H9 (cell line): ENCODE measurements at regions not wholly inside any gene's neighbourhood (a gene's known extent, or its start where the extent isn't known, plus 50 kb on each side); places are given as distances from the start of the nearest gene placed in this dataset.

ENCODE experiments used
- DNase-seq: peaks from one replicate; pipeline ENCODE4 v3.0.0-alpha.2; 2017
- H2AFZ ChIP-seq: one replicate; pipeline ENCODE4 v1.6.1; 2013; ENCODE audit warnings: mild to moderate bottlenecking, low read length, control low read depth, moderate library complexity
- H2AK5ac ChIP-seq: 2 replicates; pipeline ENCODE4 v1.6.1; 2013; ENCODE audit warnings: low read length, control low read depth, mixed read lengths; ENCODE audit not compliant: insufficient read length
- H2BK120ac ChIP-seq: one replicate; pipeline ENCODE4 v1.6.1; 2013; ENCODE audit warnings: low read depth, mild to moderate bottlenecking, low read length, control low read depth, inconsistent platforms; ENCODE audit not compliant: poor library complexity, severe bottlenecking
- H2BK12ac ChIP-seq: 2 replicates; pipeline ENCODE4 v1.6.1; 2013; ENCODE audit warnings: low read length, control low read depth, mixed read lengths, low read depth; ENCODE audit not compliant: insufficient read length
- H2BK15ac ChIP-seq: 2 replicates; pipeline ENCODE4 v1.6.1; 2013; ENCODE audit warnings: low read depth, low read length, control low read depth
- H2BK20ac ChIP-seq: one replicate; pipeline ENCODE4 v1.6.1; 2013; ENCODE audit warnings: low read depth, mild to moderate bottlenecking, low read length, control low read depth, inconsistent platforms; ENCODE audit not compliant: poor library complexity, severe bottlenecking
- H2BK5ac ChIP-seq: 2 replicates; pipeline ENCODE4 v1.6.1; 2013; ENCODE audit warnings: low read length, control low read depth, mixed read lengths; ENCODE audit not compliant: insufficient read length
- H3K14ac ChIP-seq: 2 replicates; pipeline ENCODE4 v1.6.1; 2013; ENCODE audit warnings: low read length, control low read depth; ENCODE audit not compliant: insufficient read depth
- H3K18ac ChIP-seq: 2 replicates; pipeline ENCODE4 v1.6.1; 2013; ENCODE audit warnings: low read depth, mild to moderate bottlenecking, mixed read lengths, low read length, control low read depth; ENCODE audit not compliant: insufficient read length
- H3K23ac ChIP-seq: 2 replicates; pipeline ENCODE4 v1.6.1; 2013; ENCODE audit warnings: low read length, control low read depth, mixed read lengths, low read depth; ENCODE audit not compliant: insufficient read length
- H3K23me2 ChIP-seq: 2 replicates; pipeline ENCODE4 v1.6.1; 2013; ENCODE audit warnings: low read depth, mild to moderate bottlenecking, mixed read lengths, low read length, control low read depth; ENCODE audit not compliant: insufficient read length, poor library complexity, severe bottlenecking
- H3K27ac ChIP-seq: 2 replicates; pipeline ENCODE4 v1.5.1; 2013; ENCODE audit warnings: low read length, control low read depth, mixed read lengths, low read depth; ENCODE audit not compliant: insufficient read length
- H3K27me3 ChIP-seq: 2 replicates; pipeline ENCODE4 v1.6.1; 2013; ENCODE audit warnings: low read length, control low read depth, inconsistent platforms; ENCODE audit not compliant: insufficient read depth
- H3K4ac ChIP-seq: 2 replicates; pipeline ENCODE4 v1.6.1; 2013; ENCODE audit warnings: low read depth, mild to moderate bottlenecking, control low read depth, inconsistent platforms, low read length, moderate library complexity
- H3K4me1 ChIP-seq: 2 replicates; pipeline ENCODE4 v1.6.1; 2013; ENCODE audit warnings: low read length, control low read depth, inconsistent platforms; ENCODE audit not compliant: insufficient read depth
- H3K4me2 ChIP-seq: 2 replicates; pipeline ENCODE4 v1.6.1; 2013; ENCODE audit warnings: low read length, control low read depth, mixed read lengths; ENCODE audit not compliant: insufficient read length, insufficient read depth
- H3K56ac ChIP-seq: 2 replicates; pipeline ENCODE4 v1.6.1; 2013; ENCODE audit warnings: low read depth, mild to moderate bottlenecking, mixed read lengths, low read length, control low read depth; ENCODE audit not compliant: insufficient read length
- H3K79me1 ChIP-seq: 2 replicates; pipeline ENCODE4 v1.6.1; 2013; ENCODE audit warnings: low read depth, mild to moderate bottlenecking, moderate library complexity, low read length, control low read depth, inconsistent platforms; ENCODE audit not compliant: insufficient read depth, poor library complexity, severe bottlenecking
- H3K79me2 ChIP-seq: 2 replicates; pipeline ENCODE4 v1.6.1; 2013; ENCODE audit warnings: low read length, control low read depth, inconsistent platforms; ENCODE audit not compliant: insufficient read depth
- H3K9ac ChIP-seq: 2 replicates; pipeline ENCODE4 v1.6.1; 2013; ENCODE audit warnings: low read length, control low read depth, mixed read lengths; ENCODE audit not compliant: insufficient read length; ENCODE audit errors: extremely low read depth
- H3K9me3 ChIP-seq: one replicate; pipeline ENCODE4 v1.6.1; 2013; ENCODE audit warnings: low read depth, low read length, inconsistent platforms; ENCODE audit not compliant: control insufficient read depth
- H3T11ph ChIP-seq: one replicate; pipeline ENCODE4 v1.6.1; 2013; ENCODE audit warnings: mild to moderate bottlenecking, low read length, control low read depth, inconsistent platforms
- H4K20me1 ChIP-seq: one replicate; pipeline ENCODE4 v1.6.1; 2013; ENCODE audit not compliant: control insufficient read depth, insufficient read length, insufficient read depth
- H4K5ac ChIP-seq: 2 replicates; pipeline ENCODE4 v1.6.1; 2013; ENCODE audit warnings: low read depth, mild to moderate bottlenecking, mixed read lengths, low read length, control low read depth; ENCODE audit not compliant: insufficient read length
- H4K8ac ChIP-seq: replicated peaks from 2 replicates; pipeline ENCODE4 v1.6.1; 2013; ENCODE audit warnings: low read length, control low read depth, mixed read lengths, low read depth; ENCODE audit not compliant: insufficient read length
- H4K91ac ChIP-seq: 2 replicates; pipeline ENCODE4 v1.6.1; 2013; ENCODE audit warnings: low read depth, mild to moderate bottlenecking, moderate library complexity, mixed read lengths, low read length, control low read depth; ENCODE audit not compliant: insufficient read length
- H3K27ac Mint-ChIP-seq, 3 experiments: 2 replicates in 2 of 3; 3 replicates in 1 of 3; pipeline ENCODE4 v1.8.0; 2020 to 2021; ENCODE audit warnings: mixed read lengths in 3 of 3, mild to moderate bottlenecking in 1 of 3, moderate library complexity in 1 of 3
- H3K27me3 Mint-ChIP-seq: 2 replicates; pipeline ENCODE4 v1.8.0; 2021; ENCODE audit warnings: low read depth, mild to moderate bottlenecking, moderate library complexity, mixed read lengths
- H3K36me3 Mint-ChIP-seq, 3 experiments: 2 replicates in 2 of 3; 3 replicates in 1 of 3; pipeline ENCODE4 v1.8.0; 2020 to 2021; ENCODE audit warnings: low read depth in 3 of 3, mixed read lengths in 3 of 3; ENCODE audit not compliant: insufficient read depth in 1 of 3
- H3K4me1 Mint-ChIP-seq, 2 experiments: 2 replicates each; pipeline ENCODE4 v1.8.0; 2020; ENCODE audit warnings: mixed read lengths in 2 of 2
- H3K4me3 Mint-ChIP-seq, 2 experiments: 2 replicates in 1 of 2; 3 replicates in 1 of 2; pipeline ENCODE4 v1.8.0; 2020 to 2021; ENCODE audit warnings: mild to moderate bottlenecking in 2 of 2, mixed read lengths in 2 of 2, moderate library complexity in 1 of 2
- H3K9me3 Mint-ChIP-seq, 2 experiments: 2 replicates in 1 of 2; 3 replicates in 1 of 2; pipeline ENCODE4 v1.8.0; 2020; ENCODE audit warnings: mild to moderate bottlenecking in 2 of 2, mixed read lengths in 2 of 2, moderate library complexity in 1 of 2
- WGBS: extraction: QIAGEN DNeasy Blood & Tissue Kit; methylation state at CpG from one replicate; pipeline ENCODE4 v1.1.7; 2013; ENCODE audit warnings: missing lambda C conversion rate, low lambda C conversion rate, mixed read lengths; ENCODE audit not compliant: insufficient read length; ENCODE audit errors: extremely low coverage; 5-methylcytosine and 5-hydroxymethylcytosine counted together
- TF ChIP-seq, protein P1 (sequence below): fragments of 200-600 bp; sonication (generic); conservative IDR thresholded peaks from 3 replicates; pipeline ENCODE4 v1.8.0; 2021; ENCODE audit warnings: antibody characterized with exemption, mild to moderate bottlenecking

DNA sequence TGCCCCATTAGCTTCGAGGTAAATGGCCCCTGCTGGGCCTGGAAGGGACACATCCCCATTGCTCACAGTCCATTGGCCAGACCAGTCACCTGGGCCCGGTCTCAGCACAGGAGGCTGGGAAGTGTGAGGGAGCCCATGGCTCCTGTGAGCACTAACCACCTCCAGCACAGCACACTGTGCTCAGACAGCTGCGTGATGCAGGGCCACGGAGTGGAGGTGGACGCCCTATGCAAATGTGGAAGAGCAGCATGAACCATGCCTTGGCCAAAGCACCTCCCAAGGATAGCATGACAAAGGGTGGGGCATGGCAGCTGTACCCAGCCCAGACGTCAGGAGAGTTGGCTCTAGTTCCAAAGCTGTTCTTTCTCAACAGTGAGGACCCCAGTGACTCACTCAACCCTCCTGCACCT is 120.1 kb upstream of the ZMIZ1 start:
- Histone ChIP-seq H3K4ac (no peak overlapping the region), H3K79me1 (no peaks in the 10 kb centered on the region), H3K9ac (no peak overlapping the region), H2BK12ac (no peak overlapping the region), H3K4me2 (no peak overlapping the region), H3K23me2 (no peaks in the 10 kb centered on the region), H3K79me2 (no peaks in the 10 kb centered on the region), H3K23ac (no peak overlapping the region), H3K9me3 (no peaks in the 10 kb centered on the region), H4K20me1 (no peaks in the 10 kb centered on the region), H2BK15ac (no peak overlapping the region), H3K27ac (no peak overlapping the region), H3K4me1 (no peaks in the 10 kb centered on the region), H4K5ac (no peak overlapping the region), H2BK20ac (no peak overlapping the region), H3K27me3 (no peaks in the 10 kb centered on the region; the same call in 1 of the 2 replicates), H2AFZ (no peak overlapping the region), H3T11ph (no peak overlapping the region), H3K14ac (no peak overlapping the region), H3K56ac (no peak overlapping the region), H2BK5ac (no peak overlapping the region), H4K91ac (no peak overlapping the region), H3K18ac (no peak overlapping the region), H4K8ac (no peak overlapping the region), H2AK5ac (no peak overlapping the region), H2BK120ac (no peak overlapping the region)
- DNase-seq, result no peak
- Mint-ChIP-seq H3K36me3 (peaks cover 0 to under 1% (median 0%) of the 10 kb centered on the region in 3 experiments; a peak in 3 of 7 replicates), H3K4me1 (peaks cover 13 to 14% of the 10 kb centered on the region in 2 experiments), H3K27me3 (peaks cover 27% of the 10 kb centered on the region), H3K9me3 (peaks cover 0 to under 1% of the 10 kb centered on the region in 2 experiments; a peak in 2 of 5 replicates), H3K27ac (no peak overlapping the region), H3K4me3 (no peak overlapping the region)
- TF ChIP-seq, protein P1, sequence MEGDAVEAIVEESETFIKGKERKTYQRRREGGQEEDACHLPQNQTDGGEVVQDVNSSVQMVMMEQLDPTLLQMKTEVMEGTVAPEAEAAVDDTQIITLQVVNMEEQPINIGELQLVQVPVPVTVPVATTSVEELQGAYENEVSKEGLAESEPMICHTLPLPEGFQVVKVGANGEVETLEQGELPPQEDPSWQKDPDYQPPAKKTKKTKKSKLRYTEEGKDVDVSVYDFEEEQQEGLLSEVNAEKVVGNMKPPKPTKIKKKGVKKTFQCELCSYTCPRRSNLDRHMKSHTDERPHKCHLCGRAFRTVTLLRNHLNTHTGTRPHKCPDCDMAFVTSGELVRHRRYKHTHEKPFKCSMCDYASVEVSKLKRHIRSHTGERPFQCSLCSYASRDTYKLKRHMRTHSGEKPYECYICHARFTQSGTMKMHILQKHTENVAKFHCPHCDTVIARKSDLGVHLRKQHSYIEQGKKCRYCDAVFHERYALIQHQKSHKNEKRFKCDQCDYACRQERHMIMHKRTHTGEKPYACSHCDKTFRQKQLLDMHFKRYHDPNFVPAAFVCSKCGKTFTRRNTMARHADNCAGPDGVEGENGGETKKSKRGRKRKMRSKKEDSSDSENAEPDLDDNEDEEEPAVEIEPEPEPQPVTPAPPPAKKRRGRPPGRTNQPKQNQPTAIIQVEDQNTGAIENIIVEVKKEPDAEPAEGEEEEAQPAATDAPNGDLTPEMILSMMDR, result no peak
- no CpG with 5 or more reads among the region's 6 CpGs for WGBS
